Renal cortex interstitium (tissue), 11 donors: ENCODE measurements at regions not wholly inside any gene's neighbourhood (a gene's known extent, or its start where the extent isn't known, plus 50 kb on each side); places are given as distances from the start of the nearest gene placed in this dataset.

Experiments
- DNase-seq, 11 donors: peaks; one replicate each; pipeline ENCODE4 v3.0.0-alpha.2; 2013; ENCODE audit warnings: low read depth in 9 of 11, low spot score in 4 of 11; ENCODE audit errors: extremely low read depth in 1 of 11

GRCh38 chr13:105167385-105167784 lies 1368.1 kb downstream of the EFNB2 start:
- DNase-seq: no peak

GRCh38 chr13:105165449-105166125 lies 1369.9 kb downstream of the EFNB2 start:
- no peak for DNase-seq

- no peak for DNase-seq
Measured at GRCh38 chr13:105159841-105160240, 1375.6 kb downstream of the EFNB2 start.

- no peak for DNase-seq
Measured at GRCh38 chr13:105153611-105154010, 1381.9 kb downstream of the EFNB2 start.

GRCh38 chr13:105151639-105152038 lies 1383.8 kb downstream of the EFNB2 start:
- no peak for DNase-seq

- peak in 3 of 11 donors; percentile 2 to 20 (median 6) for DNase-seq
Measured at GRCh38 chr13:105147461-105147860, 1388.0 kb downstream of the EFNB2 start.

GRCh38 chr13:105144936-105145335 lies 1390.5 kb downstream of the EFNB2 start:
- DNase-seq: no peak

GRCh38 chr13:105144020-105144419 lies 1391.4 kb downstream of the EFNB2 start:
- DNase-seq: no peak

- no peak for DNase-seq
Measured at GRCh38 chr13:105142556-105142955, 1392.9 kb downstream of the EFNB2 start.

- DNase-seq: no peak
Measured at GRCh38 chr13:105139380-105140285, 1395.8 kb downstream of the EFNB2 start.

- no peak for DNase-seq
Measured at GRCh38 chr13:105139048-105139379, 1396.4 kb downstream of the EFNB2 start.

- no peak for DNase-seq
Measured at GRCh38 chr13:105135852-105136615, 1399.4 kb downstream of the EFNB2 start.

- no peak for DNase-seq
Measured at GRCh38 chr13:105127732-105128131, 1407.7 kb downstream of the EFNB2 start.

GRCh38 chr13:105121221-105121620 lies 1414.2 kb downstream of the EFNB2 start:
- DNase-seq: no peak

GRCh38 chr13:105118426-105118985 lies 1417.0 kb downstream of the EFNB2 start:
- no peak for DNase-seq

- no peak for DNase-seq
Measured at GRCh38 chr13:105116966-105117365, 1418.5 kb downstream of the EFNB2 start.

GRCh38 chr13:105112561-105112960 lies 1422.9 kb downstream of the EFNB2 start:
- DNase-seq: no peak

GRCh38 chr13:105107781-105108180 lies 1427.7 kb downstream of the EFNB2 start:
- no peak for DNase-seq

- DNase-seq: no peak
Measured at GRCh38 chr13:105105471-105105870, 1430.0 kb downstream of the EFNB2 start.

GRCh38 chr13:105097521-105097920 lies 1437.9 kb downstream of the EFNB2 start:
- no peak for DNase-seq
